Hematopoietic multipotent progenitor cell treated with erythropoietin and hydrocortisone succinate and interleukin-3 and kit ligand, for 17 days (in vitro differentiated cells): ENCODE measurements at regions not wholly inside any gene's neighbourhood (a gene's known extent, or its start where the extent isn't known, plus 50 kb on each side); places are given as distances from the start of the nearest gene placed in this dataset.

Source experiments
- DNase-seq: peaks from one replicate; pipeline ENCODE4 v3.0.0-alpha.2; 2015; ENCODE audit warnings: low spot score

- DNase-seq: no peak
These were observed 175.6 kb upstream of the HS6ST1 start for GRCh38 chr2:128494307-128494639.

GRCh38 chr2:128494640-128495321 is 176.1 kb upstream of the HS6ST1 start:
- DNase-seq: no peak

- no peak for DNase-seq
These were observed 177.4 kb upstream of the HS6ST1 start for GRCh38 chr2:128495996-128496547.

- DNase-seq: no peak
These were observed 178.0 kb upstream of the HS6ST1 start for GRCh38 chr2:128496700-128497099.

- no peak for DNase-seq
These were observed 178.8 kb upstream of the HS6ST1 start for GRCh38 chr2:128497461-128497860.

GRCh38 chr2:128498086-128498485 is 179.4 kb upstream of the HS6ST1 start:
- no peak for DNase-seq

- DNase-seq: no peak
These were observed 179.9 kb upstream of the HS6ST1 start for GRCh38 chr2:128498589-128498988.

- DNase-seq: no peak
These were observed 180.9 kb upstream of the HS6ST1 start for GRCh38 chr2:128499367-128500137.

GRCh38 chr2:128500138-128500800 is 181.6 kb upstream of the HS6ST1 start:
- DNase-seq: no peak

- no peak for DNase-seq
These were observed 182.5 kb upstream of the HS6ST1 start for GRCh38 chr2:128501006-128501690.

- no peak for DNase-seq
These were observed 183.0 kb upstream of the HS6ST1 start for GRCh38 chr2:128501700-128502099.

GRCh38 chr2:128502200-128502599 is 183.5 kb upstream of the HS6ST1 start:
- DNase-seq: no peak

- DNase-seq: no peak
These were observed 184.1 kb upstream of the HS6ST1 start for GRCh38 chr2:128502638-128503246.

- no peak for DNase-seq
These were observed 185.0 kb upstream of the HS6ST1 start for GRCh38 chr2:128503399-128504245.

GRCh38 chr2:128504246-128505149 is 185.8 kb upstream of the HS6ST1 start:
- DNase-seq: no peak

- no peak for DNase-seq
These were observed 186.5 kb upstream of the HS6ST1 start for GRCh38 chr2:128505150-128505490.

- DNase-seq: no peak
These were observed 187.2 kb upstream of the HS6ST1 start for GRCh38 chr2:128505575-128506526.

- no peak for DNase-seq
These were observed 187.9 kb upstream of the HS6ST1 start for GRCh38 chr2:128506534-128506933.
